ENCODE measurements at regions not wholly inside any gene's neighbourhood (a gene's known extent, or its start where the extent isn't known, plus 50 kb on each side); places are given as distances from the start of the nearest gene placed in this dataset.

DNA sequence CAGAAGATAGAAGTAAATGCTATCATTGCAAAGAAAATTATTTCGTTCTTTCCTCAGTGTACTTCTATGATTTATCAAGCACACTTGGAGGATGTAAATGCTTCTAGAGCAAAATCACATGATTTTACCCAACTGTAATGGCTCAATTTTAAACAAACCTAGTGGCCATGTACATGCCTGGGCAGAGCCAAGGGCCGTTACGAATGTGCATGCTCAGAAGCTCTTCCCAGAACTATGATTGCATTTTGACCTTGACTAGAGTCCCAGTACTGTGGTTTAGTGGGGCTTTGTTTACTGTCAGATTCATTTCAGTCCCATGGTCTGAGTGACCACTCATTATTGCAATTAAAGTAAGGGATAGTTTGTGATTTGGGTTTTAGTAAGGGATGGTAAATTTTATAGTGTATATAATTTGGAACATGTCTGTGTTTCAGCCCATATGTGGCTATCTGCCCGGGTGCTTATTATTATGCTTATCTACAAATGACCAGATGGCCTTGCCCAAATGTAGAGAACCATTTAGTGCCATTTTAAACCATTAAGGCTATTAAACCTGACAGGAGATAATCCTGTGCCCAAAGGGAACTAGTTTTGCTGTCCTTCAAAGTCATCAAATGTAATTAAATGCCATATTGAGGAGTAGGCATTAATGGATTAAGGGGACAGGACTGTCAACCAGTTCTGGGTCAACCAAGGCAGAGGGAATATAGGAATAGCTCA is 239.1 kb downstream of the ICOS start:
- no peak overlapping the region for H3K27ac Mint-ChIP-seq

DNA sequence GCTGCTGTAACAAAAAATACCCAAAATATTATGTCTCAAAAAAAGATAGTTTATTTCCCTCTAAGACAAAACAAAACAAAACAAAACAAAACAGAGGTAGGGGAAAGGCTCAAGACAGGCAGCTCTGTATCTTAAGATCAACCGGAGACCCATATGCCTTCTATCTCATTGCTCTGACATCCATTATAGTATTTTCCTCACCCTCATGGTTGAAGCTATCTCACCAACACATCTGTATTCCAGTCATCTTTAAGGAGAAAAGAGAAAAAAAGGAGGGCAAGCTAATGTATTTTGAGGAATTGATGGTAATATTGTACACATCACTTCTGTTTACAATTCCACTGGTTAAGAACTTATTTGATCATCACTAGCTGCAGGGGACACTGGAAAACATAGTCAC is 239.7 kb downstream of the ICOS start:
- peaks cover 7 to 10% of the 10 kb centered on the region in 2 donors for H3K27me3 Mint-ChIP-seq
- intact Hi-C loops (cut with micrococcal nuclease), result no loop called here
- no peak overlapping the region for H3K27ac Mint-ChIP-seq
- Histone ChIP-seq H3K4me1 (ENCODE audit: insufficient read depth, low read length) (no peaks in the 10 kb centered on the region), H3K4me3 (ENCODE audit: low read length in 2 of 2) (no peak overlapping the region), H3K27me3 (ENCODE audit: insufficient read depth, low read length) (no peaks in the 10 kb centered on the region), H3K36me3 (ENCODE audit: insufficient read depth, low read length) (no peaks in the 10 kb centered on the region), H3K27ac (ENCODE audit: low read depth, low read length) (no peak overlapping the region), H3K9me3 (ENCODE audit: control insufficient read depth in 1 of 2, low read length in 2 of 2) (no peaks in the 10 kb centered on the region)
- CTCF ChIA-PET (ENCODE audit: partially characterized antibody), result interaction anchor here (0.7 to 8.1 kb wide), 13 partner anchors 9 to 247 kb away, joined by 3 to 187 read pairs (median 25); no protein-coding TSS in a partner anchor
- POLR2A ChIA-PET (ENCODE audit: partially characterized antibody), result no interaction called here
- no peaks in the 10 kb centered on the region for H3K36me3 Mint-ChIP-seq
- no peak overlapping the region for H3K4me3 Mint-ChIP-seq
- no peaks in the 10 kb centered on the region for H3K4me1 Mint-ChIP-seq
- peaks cover 0 to 1% (median 0%) of the 10 kb centered on the region in 8 donors for H3K9me3 Mint-ChIP-seq
- no peak for DNase-seq

More for the DNA sequence above, 239.1 kb downstream of the ICOS start:
- intact Hi-C loops (cut with micrococcal nuclease), result no loop called here
- H3K27me3 Mint-ChIP-seq, result peaks cover 9% of the 10 kb centered on the region in 2 donors
- CTCF ChIA-PET (ENCODE audit: partially characterized antibody), result interaction anchor here (0.7 to 8.1 kb wide), 8 partner anchors 10 to 247 kb away, joined by 3 to 187 read pairs (median 29); no protein-coding TSS in a partner anchor
- Histone ChIP-seq H3K27me3 (ENCODE audit: insufficient read depth, low read length) (no peaks in the 10 kb centered on the region), H3K4me3 (ENCODE audit: low read length in 2 of 2) (no peak overlapping the region), H3K9me3 (ENCODE audit: control insufficient read depth in 1 of 2, low read length in 2 of 2) (no peaks in the 10 kb centered on the region), H3K4me1 (ENCODE audit: insufficient read depth, low read length) (no peaks in the 10 kb centered on the region), H3K36me3 (ENCODE audit: insufficient read depth, low read length) (no peaks in the 10 kb centered on the region), H3K27ac (ENCODE audit: low read depth, low read length) (no peak overlapping the region)
- H3K4me3 Mint-ChIP-seq, result no peak overlapping the region
- DNase-seq, result no peak
- H3K4me1 Mint-ChIP-seq, result no peaks in the 10 kb centered on the region
- no peaks in the 10 kb centered on the region for H3K36me3 Mint-ChIP-seq
- POLR2A ChIA-PET (ENCODE audit: partially characterized antibody), result no interaction called here
- peaks cover 0 to 1% (median 0%) of the 10 kb centered on the region in 8 donors for H3K9me3 Mint-ChIP-seq

DNA sequence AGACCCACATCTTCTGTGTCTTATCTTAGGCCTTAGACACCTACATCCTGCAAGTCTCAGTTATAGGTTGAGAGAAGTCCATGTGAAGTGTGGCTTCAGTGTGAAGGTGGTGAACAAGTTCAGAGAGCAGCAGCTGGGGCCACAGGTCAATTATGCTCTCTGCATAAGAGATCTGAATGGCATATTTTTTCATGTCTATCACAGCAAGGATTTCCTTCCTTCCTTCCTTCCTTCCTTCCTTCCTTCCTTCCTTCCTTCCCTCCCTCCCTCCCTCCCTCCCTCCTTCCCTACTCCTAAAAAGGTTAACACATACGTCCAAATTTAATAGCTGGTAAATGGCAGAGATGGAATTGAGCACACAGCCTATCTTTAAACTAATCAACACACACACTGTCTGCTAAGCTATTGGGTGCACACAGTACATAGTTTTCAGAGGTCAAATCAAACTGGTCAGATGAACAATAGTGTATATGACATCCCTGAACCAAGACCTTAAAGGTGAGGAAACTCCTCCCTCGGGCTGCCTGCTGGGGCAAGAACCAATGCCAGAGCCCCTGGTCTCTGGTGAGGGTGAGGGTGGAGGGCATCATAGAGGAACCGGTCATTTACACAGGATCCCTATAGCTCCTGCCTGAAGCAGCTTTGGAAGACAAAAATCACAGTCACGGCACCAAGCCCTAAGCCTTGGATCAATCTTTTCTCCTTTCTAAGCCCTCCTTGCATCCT is 240.9 kb downstream of the ICOS start:
- intact Hi-C loops (cut with micrococcal nuclease), result no loop called here
- no peak overlapping the region for H3K27ac ChIP-seq (ENCODE audit: low read depth, low read length)
- H3K27me3 Mint-ChIP-seq, result peaks cover 7 to 10% of the 10 kb centered on the region in 2 donors
- no peak overlapping the region for H3K27ac Mint-ChIP-seq
- no peak for DNase-seq
- no peaks in the 10 kb centered on the region for H3K36me3 ChIP-seq (ENCODE audit: insufficient read depth, low read length)
- H3K4me1 ChIP-seq (ENCODE audit: insufficient read depth, low read length), result no peaks in the 10 kb centered on the region
- H3K9me3 Mint-ChIP-seq, result peaks cover 0 to 1% (median 0%) of the 10 kb centered on the region in 8 donors
- no peaks in the 10 kb centered on the region for H3K9me3 ChIP-seq (ENCODE audit: control insufficient read depth in 1 of 2, low read length in 2 of 2)
- no peaks in the 10 kb centered on the region for H3K36me3 Mint-ChIP-seq
- POLR2A ChIA-PET (ENCODE audit: partially characterized antibody), result interaction anchor here (1.1 to 1.4 kb wide), 2 partner anchors 67 to 71 kb away, joined by 3 read pairs; no protein-coding TSS in a partner anchor
- CTCF ChIA-PET (ENCODE audit: partially characterized antibody), result interaction anchor here (0.6 to 8.1 kb wide), 25 partner anchors 8 to 319 kb away, joined by 3 to 187 read pairs (median 6); no protein-coding TSS in a partner anchor
- no peak overlapping the region for H3K4me3 Mint-ChIP-seq
- H3K27me3 ChIP-seq (ENCODE audit: insufficient read depth, low read length), result no peaks in the 10 kb centered on the region
- H3K4me1 Mint-ChIP-seq, result no peaks in the 10 kb centered on the region
- no peak overlapping the region for H3K4me3 ChIP-seq (ENCODE audit: low read length in 2 of 2)

DNA sequence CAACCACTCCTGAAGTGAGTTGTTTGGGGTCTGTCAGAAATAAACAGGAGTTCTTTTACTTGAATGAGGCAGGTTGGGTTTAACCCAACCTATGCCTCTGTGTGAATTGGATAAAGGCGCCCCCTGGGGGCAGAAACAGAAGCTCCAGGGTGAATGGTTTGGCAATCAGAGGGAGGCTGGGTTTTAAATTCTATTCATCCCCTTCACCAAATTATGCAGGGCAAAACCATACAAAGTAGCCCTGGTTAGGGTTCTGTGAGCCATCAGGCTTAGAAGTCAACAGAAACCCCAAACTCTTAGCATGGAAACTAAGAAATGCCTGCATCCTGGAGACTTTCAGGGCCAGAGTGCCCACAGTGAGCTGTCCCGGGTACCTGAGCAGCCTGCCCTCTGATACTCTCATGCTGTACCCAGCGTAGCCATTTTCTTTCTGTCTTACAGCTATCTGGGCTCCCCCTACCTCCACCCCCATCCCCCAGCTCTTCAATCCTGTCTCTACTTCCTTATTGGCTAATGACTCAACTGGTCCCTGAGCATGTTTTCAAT is 241.5 kb downstream of the ICOS start:
- DNase-seq, result peak; percentile 55 to 65 (median 63)
- Mint-ChIP-seq H3K27ac (no peak overlapping the region), H3K4me1 (no peaks in the 10 kb centered on the region), H3K4me3 (no peak overlapping the region), H3K9me3 (peaks cover 0 to 1% (median 0%) of the 10 kb centered on the region in 8 donors), H3K36me3 (no peaks in the 10 kb centered on the region), H3K27me3 (peaks cover 7 to 10% of the 10 kb centered on the region in 2 donors)
- H3K4me1 ChIP-seq (ENCODE audit: insufficient read depth, low read length), result no peaks in the 10 kb centered on the region
- no peaks in the 10 kb centered on the region for H3K27me3 ChIP-seq (ENCODE audit: insufficient read depth, low read length)
- CTCF ChIA-PET (ENCODE audit: partially characterized antibody), result interaction anchor here (0.6 to 8.1 kb wide), 23 partner anchors 8 to 320 kb away, joined by 3 to 187 read pairs (median 6); no protein-coding TSS in a partner anchor
- no peak overlapping the region for H3K27ac ChIP-seq (ENCODE audit: low read depth, low read length)
- no peaks in the 10 kb centered on the region for H3K9me3 ChIP-seq (ENCODE audit: control insufficient read depth in 1 of 2, low read length in 2 of 2)
- intact Hi-C loops (cut with micrococcal nuclease), result loop anchor here (1.0 kb wide), 4 partner anchors 33 to 249 kb away; no protein-coding TSS in a partner anchor
- H3K4me3 ChIP-seq (ENCODE audit: low read length in 2 of 2), result no peak overlapping the region
- POLR2A ChIA-PET (ENCODE audit: partially characterized antibody), result interaction anchor here (1.1 to 1.4 kb wide), 2 partner anchors 68 to 72 kb away, joined by 3 read pairs; no protein-coding TSS in a partner anchor
- no peaks in the 10 kb centered on the region for H3K36me3 ChIP-seq (ENCODE audit: insufficient read depth, low read length)

DNA sequence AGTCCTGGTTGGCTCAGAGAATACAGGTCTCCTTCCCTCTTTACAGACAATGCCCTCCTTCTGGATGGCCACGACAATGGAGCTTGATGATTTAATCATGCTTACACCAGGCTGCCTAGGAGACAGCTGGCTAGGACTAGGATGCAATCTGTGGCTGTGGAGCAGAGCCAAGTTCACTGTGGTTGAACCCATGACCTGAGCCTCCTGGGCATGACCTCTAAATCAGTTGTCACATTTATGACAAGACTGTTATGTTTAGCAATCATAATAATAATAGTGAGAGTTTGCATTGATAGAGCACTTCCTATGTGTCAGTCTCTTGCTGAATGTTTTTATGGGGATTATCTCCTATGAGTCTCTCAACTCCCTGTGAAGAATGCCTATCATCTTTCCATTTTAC is 244.1 kb downstream of the ICOS start:
- Histone ChIP-seq H3K27ac (ENCODE audit: low read depth, low read length) (no peak overlapping the region), H3K27me3 (ENCODE audit: insufficient read depth, low read length) (no peaks in the 10 kb centered on the region), H3K9me3 (ENCODE audit: control insufficient read depth in 1 of 2, low read length in 2 of 2) (no peaks in the 10 kb centered on the region), H3K4me3 (ENCODE audit: low read length in 2 of 2) (no peak overlapping the region), H3K4me1 (ENCODE audit: insufficient read depth, low read length) (no peaks in the 10 kb centered on the region), H3K36me3 (ENCODE audit: insufficient read depth, low read length) (no peaks in the 10 kb centered on the region)
- Mint-ChIP-seq H3K4me1 (no peaks in the 10 kb centered on the region), H3K27me3 (peaks cover 10% of the 10 kb centered on the region in 2 donors), H3K36me3 (no peaks in the 10 kb centered on the region), H3K9me3 (peaks cover 0 to 1% (median 0%) of the 10 kb centered on the region in 8 donors), H3K4me3 (no peak overlapping the region), H3K27ac (no peak overlapping the region)
- ChIA-PET CTCF (ENCODE audit: partially characterized antibody) (interaction anchor here (0.6 to 8.1 kb wide), 16 partner anchors 9 to 902 kb away, joined by 3 to 187 read pairs (median 4); no protein-coding TSS in a partner anchor), POLR2A (ENCODE audit: partially characterized antibody) (no interaction called here)
- intact Hi-C loops (cut with micrococcal nuclease), result no loop called here
- no peak for DNase-seq

DNA sequence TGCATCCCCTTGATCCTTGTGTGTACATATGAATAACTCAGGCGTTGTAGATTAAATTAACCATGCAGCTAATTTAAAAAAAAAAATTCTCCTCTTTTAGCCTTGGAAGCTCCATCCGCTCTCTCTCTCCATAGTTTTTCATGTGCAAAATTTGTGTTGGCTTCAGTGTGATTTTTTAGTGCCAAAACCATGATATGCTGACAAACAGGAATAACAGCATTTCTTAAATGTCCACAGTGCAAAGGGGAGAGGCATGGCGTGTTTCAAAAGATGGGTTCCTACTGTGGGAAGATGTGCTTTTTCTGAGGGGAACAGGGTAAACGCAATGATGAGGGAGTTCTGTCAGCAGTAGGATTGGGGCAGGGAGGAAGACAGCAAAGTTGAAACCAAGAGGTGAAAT is 247.0 kb downstream of the ICOS start:
- Histone ChIP-seq H3K4me3 (ENCODE audit: low read length in 2 of 2) (no peak overlapping the region), H3K4me1 (ENCODE audit: insufficient read depth, low read length) (peaks cover 7% of the 10 kb centered on the region), H3K27me3 (ENCODE audit: insufficient read depth, low read length) (no peaks in the 10 kb centered on the region), H3K36me3 (ENCODE audit: insufficient read depth, low read length) (no peaks in the 10 kb centered on the region), H3K27ac (ENCODE audit: low read depth, low read length) (no peak overlapping the region), H3K9me3 (ENCODE audit: control insufficient read depth in 1 of 2, low read length in 2 of 2) (no peaks in the 10 kb centered on the region)
- CTCF ChIA-PET (ENCODE audit: partially characterized antibody), result no interaction called here
- Mint-ChIP-seq H3K4me3 (no peak overlapping the region), H3K27ac (no peak overlapping the region), H3K27me3 (peaks cover 4 to 8% of the 10 kb centered on the region in 2 donors), H3K4me1 (peaks cover 11 to 16% (median 15%) of the 10 kb centered on the region in 4 donors), H3K36me3 (no peaks in the 10 kb centered on the region), H3K9me3 (peaks cover 0 to 2% (median 0%) of the 10 kb centered on the region in 8 donors)
- intact Hi-C loops (cut with micrococcal nuclease), result no loop called here
- POLR2A ChIA-PET (ENCODE audit: partially characterized antibody), result interaction anchor here (0.7 kb wide), 1 partner anchor 11 kb away, joined by 3 read pairs; no protein-coding TSS in a partner anchor
- DNase-seq, result no peak

DNA sequence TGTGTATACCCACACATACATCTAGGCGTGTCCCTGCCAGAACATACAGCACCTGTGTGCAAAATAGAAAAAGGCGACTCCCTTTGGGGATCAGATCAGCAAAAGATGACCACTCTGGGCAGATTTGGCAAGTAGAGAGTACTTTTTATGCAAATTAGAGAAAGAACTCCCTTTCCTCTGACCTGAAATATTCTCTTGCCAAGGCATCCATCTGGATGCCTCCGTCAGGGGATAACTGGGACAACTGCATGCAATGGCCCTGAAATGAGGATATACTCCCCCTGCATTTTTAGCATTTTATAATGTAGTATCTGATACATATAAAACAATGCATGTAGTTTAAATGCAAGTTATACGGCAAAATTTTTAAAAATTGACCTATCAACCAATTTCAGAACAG is 247.7 kb downstream of the ICOS start:
- Histone ChIP-seq H3K27ac (ENCODE audit: low read depth, low read length) (no peak overlapping the region), H3K4me3 (ENCODE audit: low read length in 2 of 2) (no peak overlapping the region), H3K36me3 (ENCODE audit: insufficient read depth, low read length) (no peaks in the 10 kb centered on the region), H3K9me3 (ENCODE audit: control insufficient read depth in 1 of 2, low read length in 2 of 2) (no peaks in the 10 kb centered on the region), H3K27me3 (ENCODE audit: insufficient read depth, low read length) (no peaks in the 10 kb centered on the region), H3K4me1 (ENCODE audit: insufficient read depth, low read length) (peaks cover 7% of the 10 kb centered on the region)
- ChIA-PET CTCF (ENCODE audit: partially characterized antibody) (no interaction called here), POLR2A (ENCODE audit: partially characterized antibody) (no interaction called here)
- no peak for DNase-seq
- Mint-ChIP-seq H3K27ac (no peak overlapping the region), H3K4me1 (peaks cover 11 to 16% (median 15%) of the 10 kb centered on the region in 4 donors), H3K27me3 (peaks cover 2 to 8% of the 10 kb centered on the region in 2 donors), H3K4me3 (no peak overlapping the region), H3K9me3 (peaks cover 0 to 2% (median 0%) of the 10 kb centered on the region in 8 donors), H3K36me3 (peaks cover 0 to 3% of the 10 kb centered on the region in 2 donors)
- intact Hi-C loops (cut with micrococcal nuclease), result no loop called here

Measured in CD4-positive, alpha-beta memory T cell (primary cell).